Glutamatergic neuron (in vitro differentiated cells): ENCODE measurements at regions not wholly inside any gene's neighbourhood (a gene's known extent, or its start where the extent isn't known, plus 50 kb on each side); places are given as distances from the start of the nearest gene placed in this dataset.
"Not testable (repeated sequence)": the region's sequence is repeated elsewhere in the genome, so short reads cannot be mapped to it uniquely, and the experiment has no call there.

Source experiments
- DNase-seq: peaks from one replicate; pipeline ENCODE4 v3.0.0; 2022
- H3K27ac Mint-ChIP-seq: one replicate; pipeline ENCODE4 v1.8.0; 2020; ENCODE audit warnings: mild to moderate bottlenecking, mixed read lengths, inconsistent platforms; ENCODE audit not compliant: unreplicated experiment
- H3K27me3 Mint-ChIP-seq: one replicate; pipeline ENCODE4 v1.8.0; 2020; ENCODE audit warnings: mild to moderate bottlenecking, moderate library complexity, mixed read lengths, inconsistent platforms; ENCODE audit not compliant: unreplicated experiment
- H3K36me3 Mint-ChIP-seq: one replicate; pipeline ENCODE4 v1.8.0; 2020; ENCODE audit warnings: mild to moderate bottlenecking, mixed read lengths, inconsistent platforms; ENCODE audit not compliant: unreplicated experiment
- H3K4me1 Mint-ChIP-seq: one replicate; pipeline ENCODE4 v1.8.0; 2020; ENCODE audit warnings: mild to moderate bottlenecking, low read depth, mixed read lengths, inconsistent platforms; ENCODE audit not compliant: unreplicated experiment
- H3K4me3 Mint-ChIP-seq: one replicate; pipeline ENCODE4 v1.8.0; 2020; ENCODE audit warnings: mild to moderate bottlenecking, mixed read lengths, inconsistent platforms; ENCODE audit not compliant: unreplicated experiment
- H3K9me3 Mint-ChIP-seq: one replicate; pipeline ENCODE4 v1.8.0; 2020; ENCODE audit warnings: mild to moderate bottlenecking, moderate library complexity, mixed read lengths, inconsistent platforms; ENCODE audit not compliant: unreplicated experiment
- CTCF ChIP-seq: fragments of 200-600 bp; sonication (generic); IDR thresholded peaks from one replicate; pipeline ENCODE4 v1.5.0; 2021; ENCODE audit not compliant: partially characterized antibody, unreplicated experiment

- Mint-ChIP-seq H3K36me3 (no peaks in the 10 kb centered on the region), H3K4me3 (no peak overlapping the region), H3K27me3 (no peaks in the 10 kb centered on the region), H3K9me3 (no peaks in the 10 kb centered on the region), H3K27ac (no peak overlapping the region), H3K4me1 (no peaks in the 10 kb centered on the region)
- DNase-seq: no peak
- TF ChIP-seq CTCF: no peak
These were observed 355.9 kb downstream of the OXSM start for GRCh38 chr3:26145769-26146168.

GRCh38 chr3:26157428-26157827 lies 367.5 kb downstream of the OXSM start:
- not testable (repeated sequence) for H3K9me3 Mint-ChIP-seq

GRCh38 chr3:26171006-26171405 lies 381.1 kb downstream of the OXSM start:
- Mint-ChIP-seq H3K4me3 (no peak overlapping the region), H3K36me3 (no peaks in the 10 kb centered on the region), H3K27ac (no peak overlapping the region)

More at GRCh38 chr3:26157428-26157827, 367.5 kb downstream of the OXSM start:
- H3K27ac Mint-ChIP-seq, H3K27me3 Mint-ChIP-seq, H3K36me3 Mint-ChIP-seq, H3K4me3 Mint-ChIP-seq, DNase-seq, H3K4me1 Mint-ChIP-seq: not testable (repeated sequence)

GRCh38 chr3:26191556-26191955 lies 401.7 kb downstream of the OXSM start:
- no peaks in the 10 kb centered on the region for H3K27me3 Mint-ChIP-seq
- no peak overlapping the region for H3K27ac Mint-ChIP-seq
- H3K9me3 Mint-ChIP-seq: peaks cover 2% of the 10 kb centered on the region
- no peak overlapping the region for H3K4me3 Mint-ChIP-seq
- H3K4me1 Mint-ChIP-seq: no peaks in the 10 kb centered on the region
- no peak for TF ChIP-seq CTCF
- no peak for DNase-seq
- H3K36me3 Mint-ChIP-seq: peaks cover 8% of the 10 kb centered on the region

More at GRCh38 chr3:26171006-26171405, 381.1 kb downstream of the OXSM start:
- H3K4me1 Mint-ChIP-seq: no peaks in the 10 kb centered on the region
- no peaks in the 10 kb centered on the region for H3K9me3 Mint-ChIP-seq
- H3K27me3 Mint-ChIP-seq: peaks cover 2% of the 10 kb centered on the region
- no peak for DNase-seq
- no peak for TF ChIP-seq CTCF

- Mint-ChIP-seq H3K9me3 (peaks cover 2% of the 10 kb centered on the region), H3K4me1 (no peaks in the 10 kb centered on the region), H3K36me3 (peaks cover 8% of the 10 kb centered on the region), H3K27me3 (no peaks in the 10 kb centered on the region), H3K4me3 (no peak overlapping the region), H3K27ac (no peak overlapping the region)
- DNase-seq: no peak
- TF ChIP-seq CTCF: no peak
These were observed 403.7 kb downstream of the OXSM start for GRCh38 chr3:26193558-26193957.

- no peaks in the 10 kb centered on the region for H3K4me1 Mint-ChIP-seq
- peaks cover 2% of the 10 kb centered on the region for H3K9me3 Mint-ChIP-seq
- no peaks in the 10 kb centered on the region for H3K36me3 Mint-ChIP-seq
- no peak for TF ChIP-seq CTCF
- DNase-seq: no peak
- H3K27ac Mint-ChIP-seq: no peak overlapping the region
- no peaks in the 10 kb centered on the region for H3K27me3 Mint-ChIP-seq
- no peak overlapping the region for H3K4me3 Mint-ChIP-seq
These were observed 406.9 kb downstream of the OXSM start for GRCh38 chr3:26196781-26197180.
